ENCODE measurements at regions not wholly inside any gene's neighbourhood (a gene's known extent, or its start where the extent isn't known, plus 50 kb on each side); places are given as distances from the start of the nearest gene placed in this dataset.
"Not testable (repeated sequence)": the region's sequence is repeated elsewhere in the genome, so short reads cannot be mapped to it uniquely, and the experiment has no call there.

- Histone ChIP-seq H2AFZ (ENCODE audit: control insufficient read depth, low read length) (no peak overlapping the region), H3K79me2 (ENCODE audit: control insufficient read depth, insufficient read depth, low read length) (no peaks in the 10 kb centered on the region), H3K27ac (ENCODE audit: control insufficient read depth, insufficient read depth, low read length) (no peak overlapping the region), H3K4me1 (ENCODE audit: control insufficient read depth, extremely low read depth, insufficient read depth, low read length) (no peaks in the 10 kb centered on the region), H3K4me2 (ENCODE audit: control insufficient read depth, extremely low read depth, insufficient read depth, low read depth, low read length) (no peak overlapping the region), H3K27me3 (ENCODE audit: control insufficient read depth, extremely low read depth, insufficient read depth, low read length) (no peaks in the 10 kb centered on the region), H3K9ac (ENCODE audit: control insufficient read depth, extremely low read depth, insufficient read depth, low read length) (no peak overlapping the region), H3K9me3 (ENCODE audit: control insufficient read depth, low read depth, low read length) (no peaks in the 10 kb centered on the region), H4K20me1 (ENCODE audit: control insufficient read depth, extremely low read depth, insufficient read depth, low read length) (no peaks in the 10 kb centered on the region), H3K36me3 (ENCODE audit: control insufficient read depth in 2 of 2, extremely low read depth in 1 of 2, insufficient read depth in 2 of 2, low read length in 2 of 2) (no peaks in the 10 kb centered on the region), H3K4me3 (ENCODE audit: control insufficient read depth in 2 of 3, extremely low read depth in 1 of 3, insufficient read depth in 2 of 3, low read depth in 1 of 3, low read length in 3 of 3) (no peak overlapping the region), H3K9me1 (ENCODE audit: control insufficient read depth, extremely low read depth, insufficient read depth, low read length) (no peaks in the 10 kb centered on the region)
- dilution Hi-C loops (cut with MboI; ENCODE audit: extremely low pct_ligation_motif_present, low sequenced_read_pairs): no loop called here
- no peak for TF ChIP-seq CTCF (optimal IDR thresholded peaks at IDR 0.05 in 1 of 3, IDR thresholded peaks at IDR 0.05 in 1 of 3, conservative IDR thresholded peaks at IDR 0.05 in 1 of 3; ENCODE audit: extremely low read depth in 1 of 3, insufficient read depth in 2 of 3, low read length in 3 of 3)
- no peak for TF ChIP-seq EZH2 (IDR thresholded peaks at IDR 0.05; ENCODE audit: low read length)
- FAIRE-seq (no peak), DNase-seq (ENCODE audit: low read depth, low spot score) (no peak)
Measured at GRCh38 chr4:104330125-104330905, 164.4 kb downstream of the CXXC4 start.

- H3K9ac ChIP-seq (ENCODE audit: control insufficient read depth, extremely low read depth, insufficient read depth, low read length); H3K4me1 ChIP-seq (ENCODE audit: control insufficient read depth, extremely low read depth, insufficient read depth, low read length); H4K20me1 ChIP-seq (ENCODE audit: control insufficient read depth, extremely low read depth, insufficient read depth, low read length); H3K27ac ChIP-seq (ENCODE audit: control insufficient read depth, insufficient read depth, low read length); dilution Hi-C loops (cut with MboI; ENCODE audit: extremely low pct_ligation_motif_present, low sequenced_read_pairs); H3K9me3 ChIP-seq (ENCODE audit: control insufficient read depth, low read depth, low read length); H3K9me1 ChIP-seq (ENCODE audit: control insufficient read depth, extremely low read depth, insufficient read depth, low read length); H3K27me3 ChIP-seq (ENCODE audit: control insufficient read depth, extremely low read depth, insufficient read depth, low read length); H3K36me3 ChIP-seq (ENCODE audit: control insufficient read depth in 2 of 2, extremely low read depth in 1 of 2, insufficient read depth in 2 of 2, low read length in 2 of 2); H3K4me2 ChIP-seq (ENCODE audit: control insufficient read depth, extremely low read depth, insufficient read depth, low read depth, low read length); H3K79me2 ChIP-seq (ENCODE audit: control insufficient read depth, insufficient read depth, low read length); DNase-seq (ENCODE audit: low read depth, low spot score); H3K4me3 ChIP-seq (ENCODE audit: control insufficient read depth in 2 of 3, extremely low read depth in 1 of 3, insufficient read depth in 2 of 3, low read depth in 1 of 3, low read length in 3 of 3); FAIRE-seq; H2AFZ ChIP-seq (ENCODE audit: control insufficient read depth, low read length): not testable (repeated sequence)
Measured at GRCh38 chr4:104326991-104327694, 167.6 kb downstream of the CXXC4 start.
